NB4 (cell line): ENCODE measurements at regions not wholly inside any gene's neighbourhood (a gene's known extent, or its start where the extent isn't known, plus 50 kb on each side); places are given as distances from the start of the nearest gene placed in this dataset.
"Not testable (repeated sequence)": the region's sequence is repeated elsewhere in the genome, so short reads cannot be mapped to it uniquely, and the experiment has no call there.

ENCODE experiments used
- DNase-seq: peaks from one replicate; pipeline ENCODE4 v3.0.0; 2010; ENCODE audit warnings: low read depth
- H3K4me3 ChIP-seq: one replicate; pipeline ENCODE4 v1.5.1; 2011; ENCODE audit warnings: mild to moderate bottlenecking, low read depth, low read length, moderate library complexity
- MYC ChIP-seq: IDR thresholded peaks from 2 replicates; pipeline ENCODE4 v1.6.1; 2011; ENCODE audit warnings: low read depth, low read length
- POLR2A ChIP-seq: IDR thresholded peaks from 2 replicates; pipeline ENCODE4 v1.6.1; 2011; ENCODE audit warnings: mild to moderate bottlenecking; ENCODE audit not compliant: insufficient read length; ENCODE audit errors: extremely low read depth
- TF ChIP-seq, protein P1 (sequence below): IDR thresholded peaks from one replicate; pipeline ENCODE4 v1.5.1; 2012; ENCODE audit warnings: low read depth, low read length
- TF ChIP-seq, protein P2 (sequence below): IDR thresholded peaks from 2 replicates; pipeline ENCODE4 v1.6.1; 2011; ENCODE audit warnings: low read depth, low read length

DNA sequence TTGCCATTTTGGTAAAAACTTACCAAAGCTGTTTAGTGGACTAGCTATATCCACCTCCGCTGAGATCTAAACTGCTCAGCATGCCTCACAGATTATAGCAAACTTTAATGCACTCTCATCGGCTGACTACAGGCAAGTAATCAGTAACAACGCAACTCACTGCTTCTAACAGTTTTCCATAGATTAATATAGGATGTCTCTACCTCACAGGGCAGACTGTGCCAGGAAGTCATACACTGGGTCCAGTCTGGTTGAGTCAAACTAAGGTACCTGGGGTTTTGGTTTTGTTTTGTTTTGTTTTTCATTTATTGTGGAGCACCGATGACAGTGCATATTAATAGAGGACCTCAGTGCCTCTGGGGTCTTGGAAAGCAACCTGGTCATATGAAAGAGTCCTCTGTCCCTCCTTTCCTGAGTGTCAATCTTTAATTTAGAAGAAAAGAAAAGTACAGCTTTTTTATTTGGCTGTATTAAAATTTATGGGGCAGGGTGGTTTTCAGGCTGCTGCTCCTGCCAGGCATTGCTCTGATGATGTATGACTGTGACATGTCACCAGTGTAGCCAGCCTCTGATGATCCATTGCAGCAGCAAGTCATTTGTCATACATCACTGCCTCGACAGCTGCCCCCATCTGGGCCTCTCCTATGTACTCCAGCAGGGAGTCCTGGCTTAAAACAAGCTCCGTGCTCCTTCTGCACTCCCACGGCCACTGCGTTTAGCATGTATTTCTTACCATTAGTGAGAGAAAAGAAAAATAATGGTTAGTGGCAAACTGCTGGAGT lies 854.1 kb downstream of the KCNJ2 start:
- TF ChIP-seq, protein P1, sequence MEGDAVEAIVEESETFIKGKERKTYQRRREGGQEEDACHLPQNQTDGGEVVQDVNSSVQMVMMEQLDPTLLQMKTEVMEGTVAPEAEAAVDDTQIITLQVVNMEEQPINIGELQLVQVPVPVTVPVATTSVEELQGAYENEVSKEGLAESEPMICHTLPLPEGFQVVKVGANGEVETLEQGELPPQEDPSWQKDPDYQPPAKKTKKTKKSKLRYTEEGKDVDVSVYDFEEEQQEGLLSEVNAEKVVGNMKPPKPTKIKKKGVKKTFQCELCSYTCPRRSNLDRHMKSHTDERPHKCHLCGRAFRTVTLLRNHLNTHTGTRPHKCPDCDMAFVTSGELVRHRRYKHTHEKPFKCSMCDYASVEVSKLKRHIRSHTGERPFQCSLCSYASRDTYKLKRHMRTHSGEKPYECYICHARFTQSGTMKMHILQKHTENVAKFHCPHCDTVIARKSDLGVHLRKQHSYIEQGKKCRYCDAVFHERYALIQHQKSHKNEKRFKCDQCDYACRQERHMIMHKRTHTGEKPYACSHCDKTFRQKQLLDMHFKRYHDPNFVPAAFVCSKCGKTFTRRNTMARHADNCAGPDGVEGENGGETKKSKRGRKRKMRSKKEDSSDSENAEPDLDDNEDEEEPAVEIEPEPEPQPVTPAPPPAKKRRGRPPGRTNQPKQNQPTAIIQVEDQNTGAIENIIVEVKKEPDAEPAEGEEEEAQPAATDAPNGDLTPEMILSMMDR: no peak
- TF ChIP-seq POLR2A (no peak), MYC (no peak)
- TF ChIP-seq, protein P2, sequence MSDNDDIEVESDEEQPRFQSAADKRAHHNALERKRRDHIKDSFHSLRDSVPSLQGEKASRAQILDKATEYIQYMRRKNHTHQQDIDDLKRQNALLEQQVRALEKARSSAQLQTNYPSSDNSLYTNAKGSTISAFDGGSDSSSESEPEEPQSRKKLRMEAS: no peak
- no peak overlapping the region for H3K4me3 ChIP-seq
- no peak for DNase-seq

DNA sequence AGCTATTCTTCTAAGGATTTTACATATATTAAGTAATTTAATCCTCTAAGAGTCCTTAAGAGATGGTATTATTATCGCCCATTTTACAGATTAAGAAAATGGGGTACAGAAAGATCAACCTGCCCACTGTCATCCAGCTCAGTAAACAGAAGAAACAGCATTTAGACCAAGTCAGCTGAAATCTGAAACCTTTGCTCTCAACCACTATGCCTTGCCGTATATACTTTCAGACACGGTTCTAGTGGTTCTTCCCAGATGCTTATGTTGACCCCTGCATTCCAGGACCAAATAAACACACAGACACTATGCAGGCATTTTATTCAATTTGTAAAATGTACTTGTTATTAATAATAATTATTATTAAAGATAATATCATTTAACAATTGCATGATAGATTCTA lies 854.8 kb downstream of the KCNJ2 start:
- H3K4me3 ChIP-seq: no peak overlapping the region
- TF ChIP-seq, protein P1: no peak
- TF ChIP-seq, protein P2: no peak
- TF ChIP-seq POLR2A: no peak
- no peak for TF ChIP-seq MYC
- DNase-seq: no peak

DNA sequence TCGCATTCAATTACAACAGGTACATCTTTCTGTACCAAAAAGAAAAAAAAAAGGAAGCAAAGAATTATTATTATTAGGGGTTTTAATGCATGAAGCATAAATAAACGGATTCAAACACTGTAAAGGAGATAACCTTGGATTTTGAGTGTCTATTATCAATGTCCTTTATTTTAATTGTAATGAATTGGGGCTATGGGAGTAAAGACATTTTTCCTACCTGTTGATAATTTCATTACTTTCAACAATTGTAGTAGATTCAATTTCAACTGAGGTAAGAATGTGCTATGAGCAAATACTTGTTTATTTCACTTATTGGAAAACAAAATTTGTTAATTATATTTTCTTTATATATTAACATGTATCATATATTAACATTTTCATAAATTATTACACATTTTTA lies 855.6 kb downstream of the KCNJ2 start:
- TF ChIP-seq POLR2A (no peak), MYC (no peak)
- TF ChIP-seq, protein P1: no peak
- TF ChIP-seq, protein P2: no peak
- no peak overlapping the region for H3K4me3 ChIP-seq
- DNase-seq: no peak

DNA sequence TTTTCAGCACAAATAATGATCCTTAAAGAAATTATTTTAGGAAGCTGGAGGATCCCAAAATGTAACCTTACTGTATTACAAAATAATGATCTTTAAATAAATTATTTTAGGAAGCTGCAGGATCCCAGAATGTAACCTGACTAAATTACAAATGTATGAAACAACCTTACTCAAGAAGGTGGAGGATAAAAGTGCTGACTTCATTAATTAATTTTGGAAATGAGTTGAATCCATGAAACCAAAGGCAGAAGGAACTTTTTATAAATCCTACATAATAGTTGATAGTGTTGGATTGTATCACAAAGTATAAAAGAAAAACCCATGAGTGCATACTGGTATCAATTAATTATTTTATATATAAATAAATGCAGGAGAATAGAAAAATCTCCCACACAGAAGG lies 859.9 kb downstream of the KCNJ2 start:
- no peak overlapping the region for H3K4me3 ChIP-seq
- no peak for DNase-seq
- TF ChIP-seq, protein P1: no peak
- TF ChIP-seq, protein P2: no peak
- TF ChIP-seq MYC: no peak
- TF ChIP-seq POLR2A: no peak

DNA sequence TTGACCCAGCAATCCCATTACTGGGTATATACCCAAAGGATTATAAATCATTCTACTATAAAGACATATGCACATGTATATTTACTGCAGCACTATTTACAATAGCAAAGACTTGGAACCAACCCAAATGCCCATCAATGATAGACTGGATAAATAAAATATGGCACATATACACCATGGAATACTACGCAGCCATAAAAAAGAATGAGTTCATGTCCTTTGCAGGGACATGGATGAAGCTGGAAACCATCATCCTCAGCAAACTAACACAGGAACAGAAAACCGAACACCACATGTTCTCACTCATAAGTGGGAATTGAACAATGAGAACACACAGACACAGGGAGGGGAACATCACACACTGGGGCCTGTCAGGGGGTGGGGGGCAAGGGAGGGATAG lies 862.0 kb downstream of the KCNJ2 start:
- not testable (repeated sequence) for DNase-seq, H3K4me3 ChIP-seq

DNA sequence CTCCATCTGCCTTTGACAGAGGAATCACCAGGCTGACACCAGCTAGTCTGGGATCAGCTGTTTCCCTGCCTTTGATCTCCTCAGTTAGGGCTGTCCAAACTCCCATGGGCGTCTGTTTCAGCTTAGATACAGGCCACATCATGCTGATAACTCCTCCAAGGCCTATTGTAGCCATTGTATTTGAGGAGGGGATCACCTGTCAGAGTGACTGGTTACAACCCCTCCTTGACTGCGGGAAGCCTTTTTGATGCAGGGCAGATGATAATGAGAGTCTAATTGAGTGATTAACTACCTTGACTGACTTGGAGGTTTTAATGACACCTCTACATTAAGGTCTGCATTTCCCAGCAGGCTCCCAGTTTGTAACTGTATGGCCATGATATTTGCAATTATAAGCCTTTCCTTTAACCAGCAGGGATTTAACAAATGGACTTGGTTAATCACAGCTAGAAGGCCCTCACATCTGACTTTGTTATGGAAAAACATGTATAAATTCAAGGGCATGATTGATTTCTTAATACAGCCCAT lies 863.5 kb downstream of the KCNJ2 start:
- no peak overlapping the region for H3K4me3 ChIP-seq
- DNase-seq: no peak

More for the DNA sequence above, 863.5 kb downstream of the KCNJ2 start:
- TF ChIP-seq, protein P1: no peak
- TF ChIP-seq MYC (no peak), POLR2A (no peak)
- TF ChIP-seq, protein P2: no peak
